ENCODE measurements at regions not wholly inside any gene's neighbourhood (a gene's known extent, or its start where the extent isn't known, plus 50 kb on each side); places are given as distances from the start of the nearest gene placed in this dataset.

DNA sequence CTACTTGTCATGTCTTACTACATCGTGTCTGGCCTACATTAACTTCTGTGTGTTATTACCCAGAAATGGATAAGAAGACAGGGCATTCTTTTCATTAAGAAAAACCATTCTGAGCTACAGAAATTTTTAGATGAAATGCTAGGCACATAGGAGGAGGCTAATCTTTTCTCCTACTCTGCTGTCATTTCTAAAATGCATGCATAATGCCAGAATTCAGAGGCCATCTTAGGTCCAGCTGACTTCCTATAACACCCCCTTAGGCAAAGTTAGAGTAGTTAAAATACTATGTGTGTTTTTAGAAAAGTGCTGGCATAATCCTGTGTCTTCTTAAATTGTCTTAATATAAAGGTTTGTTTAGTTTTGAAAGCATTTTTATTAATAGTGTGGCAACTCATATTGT lies 352.6 kb downstream of the CSNK1G3 start:
- TF ChIP-seq, protein P1, sequence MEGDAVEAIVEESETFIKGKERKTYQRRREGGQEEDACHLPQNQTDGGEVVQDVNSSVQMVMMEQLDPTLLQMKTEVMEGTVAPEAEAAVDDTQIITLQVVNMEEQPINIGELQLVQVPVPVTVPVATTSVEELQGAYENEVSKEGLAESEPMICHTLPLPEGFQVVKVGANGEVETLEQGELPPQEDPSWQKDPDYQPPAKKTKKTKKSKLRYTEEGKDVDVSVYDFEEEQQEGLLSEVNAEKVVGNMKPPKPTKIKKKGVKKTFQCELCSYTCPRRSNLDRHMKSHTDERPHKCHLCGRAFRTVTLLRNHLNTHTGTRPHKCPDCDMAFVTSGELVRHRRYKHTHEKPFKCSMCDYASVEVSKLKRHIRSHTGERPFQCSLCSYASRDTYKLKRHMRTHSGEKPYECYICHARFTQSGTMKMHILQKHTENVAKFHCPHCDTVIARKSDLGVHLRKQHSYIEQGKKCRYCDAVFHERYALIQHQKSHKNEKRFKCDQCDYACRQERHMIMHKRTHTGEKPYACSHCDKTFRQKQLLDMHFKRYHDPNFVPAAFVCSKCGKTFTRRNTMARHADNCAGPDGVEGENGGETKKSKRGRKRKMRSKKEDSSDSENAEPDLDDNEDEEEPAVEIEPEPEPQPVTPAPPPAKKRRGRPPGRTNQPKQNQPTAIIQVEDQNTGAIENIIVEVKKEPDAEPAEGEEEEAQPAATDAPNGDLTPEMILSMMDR (IDR thresholded peaks at IDR 0.05) = no peak
- no peak for TF ChIP-seq EZH2 (IDR thresholded peaks at IDR 0.05; ENCODE audit: borderline replicate concordance, insufficient read depth, low read depth, low read length, poor library complexity, severe bottlenecking)
